ENCODE measurements at regions not wholly inside any gene's neighbourhood (a gene's known extent, or its start where the extent isn't known, plus 50 kb on each side); places are given as distances from the start of the nearest gene placed in this dataset.

DNA sequence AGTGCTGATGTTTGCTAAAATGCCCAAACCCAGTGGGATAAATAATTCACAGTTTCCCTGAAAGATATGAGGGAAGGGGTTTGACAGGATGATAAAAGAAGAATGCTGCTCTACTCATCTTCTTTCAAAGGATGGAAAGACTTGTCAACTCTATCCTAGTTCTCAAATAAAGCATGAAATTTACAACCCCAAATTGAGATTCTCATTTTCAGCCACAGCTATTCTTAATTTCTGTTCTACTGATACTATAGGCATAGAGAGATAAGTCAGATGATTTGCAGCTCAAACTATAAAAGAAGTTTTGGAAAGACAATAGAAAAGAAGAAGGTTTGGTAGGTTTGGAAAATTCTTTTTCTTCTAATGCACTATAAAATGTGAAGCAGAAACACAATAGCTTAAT lies 542.6 kb downstream of the CSNK1G3 start:
- intact Hi-C loops (cut with micrococcal nuclease; ENCODE audit: unreplicated experiment): no loop called here
- ChIA-PET CTCF (no interaction called here), POLR2A (ENCODE audit: low non-redundant PET) (no interaction called here)

DNA sequence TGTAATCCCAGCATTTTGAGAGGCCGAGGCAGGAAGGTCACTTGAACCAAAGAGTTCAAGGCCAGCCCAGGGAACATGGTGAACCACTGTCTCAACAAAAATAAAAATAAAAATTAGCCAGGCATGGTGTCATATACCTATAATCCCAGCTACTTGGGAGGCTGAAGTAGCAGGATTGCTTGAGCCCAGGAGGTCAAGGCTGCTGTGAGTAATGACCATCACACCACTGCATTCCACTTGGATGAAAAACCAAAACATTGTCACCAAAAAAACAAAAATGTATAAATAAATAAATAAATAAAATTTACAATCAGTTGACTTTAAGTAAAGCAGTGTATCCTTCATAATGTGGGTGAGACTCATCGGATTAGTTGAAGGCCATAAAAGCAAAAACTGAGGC lies 541.4 kb downstream of the CSNK1G3 start:
- no peak overlapping the region for H3K27ac ChIP-seq (ENCODE audit: low read depth, low read length, poor library complexity, severe bottlenecking)
- peaks cover 8% of the 10 kb centered on the region for H3K27me3 ChIP-seq (replicated peaks; ENCODE audit: insufficient read depth, low read depth, low read length, poor library complexity)
- no peaks in the 10 kb centered on the region for H3K36me3 ChIP-seq (ENCODE audit: insufficient read depth, low read length, poor library complexity, severe bottlenecking)
- no peaks in the 10 kb centered on the region for H3K9me3 ChIP-seq (ENCODE audit: low read depth, low read length, poor library complexity, severe bottlenecking)
- intact Hi-C loops (cut with micrococcal nuclease; ENCODE audit: unreplicated experiment): no loop called here
- H3K4me3 ChIP-seq (ENCODE audit: low read depth, low read length, poor library complexity, severe bottlenecking): no peak overlapping the region
- TF ChIP-seq, protein P1, sequence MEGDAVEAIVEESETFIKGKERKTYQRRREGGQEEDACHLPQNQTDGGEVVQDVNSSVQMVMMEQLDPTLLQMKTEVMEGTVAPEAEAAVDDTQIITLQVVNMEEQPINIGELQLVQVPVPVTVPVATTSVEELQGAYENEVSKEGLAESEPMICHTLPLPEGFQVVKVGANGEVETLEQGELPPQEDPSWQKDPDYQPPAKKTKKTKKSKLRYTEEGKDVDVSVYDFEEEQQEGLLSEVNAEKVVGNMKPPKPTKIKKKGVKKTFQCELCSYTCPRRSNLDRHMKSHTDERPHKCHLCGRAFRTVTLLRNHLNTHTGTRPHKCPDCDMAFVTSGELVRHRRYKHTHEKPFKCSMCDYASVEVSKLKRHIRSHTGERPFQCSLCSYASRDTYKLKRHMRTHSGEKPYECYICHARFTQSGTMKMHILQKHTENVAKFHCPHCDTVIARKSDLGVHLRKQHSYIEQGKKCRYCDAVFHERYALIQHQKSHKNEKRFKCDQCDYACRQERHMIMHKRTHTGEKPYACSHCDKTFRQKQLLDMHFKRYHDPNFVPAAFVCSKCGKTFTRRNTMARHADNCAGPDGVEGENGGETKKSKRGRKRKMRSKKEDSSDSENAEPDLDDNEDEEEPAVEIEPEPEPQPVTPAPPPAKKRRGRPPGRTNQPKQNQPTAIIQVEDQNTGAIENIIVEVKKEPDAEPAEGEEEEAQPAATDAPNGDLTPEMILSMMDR (conservative IDR thresholded peaks at IDR 0.05; ENCODE audit: low read depth, low read length): no peak
- TF ChIP-seq EZH2 (IDR thresholded peaks at IDR 0.05; ENCODE audit: borderline replicate concordance, low read depth, low read length, poor library complexity, severe bottlenecking): no peak
- no TSS peak for BruUV-seq (replicated peaks)
- ChIA-PET POLR2A (ENCODE audit: low non-redundant PET) (no interaction called here), CTCF (no interaction called here)
- DNase-seq (ENCODE audit: low spot score): no peak
- H3K4me1 ChIP-seq (ENCODE audit: insufficient read depth, low read length, poor library complexity, severe bottlenecking): no peaks in the 10 kb centered on the region

More for the DNA sequence above, 542.6 kb downstream of the CSNK1G3 start:
- TF ChIP-seq EZH2 (IDR thresholded peaks at IDR 0.05; ENCODE audit: borderline replicate concordance, low read depth, low read length, poor library complexity, severe bottlenecking): no peak
- TF ChIP-seq, protein P1 (conservative IDR thresholded peaks at IDR 0.05; ENCODE audit: low read depth, low read length): no peak
- BruUV-seq (replicated peaks): no TSS peak
- no peaks in the 10 kb centered on the region for H3K9me3 ChIP-seq (ENCODE audit: low read depth, low read length, poor library complexity, severe bottlenecking)
- DNase-seq (ENCODE audit: low spot score): no peak
- H3K4me3 ChIP-seq (ENCODE audit: low read depth, low read length, poor library complexity, severe bottlenecking): no peak overlapping the region
- H3K36me3 ChIP-seq (ENCODE audit: insufficient read depth, low read length, poor library complexity, severe bottlenecking): no peaks in the 10 kb centered on the region
- no peak overlapping the region for H3K27ac ChIP-seq (ENCODE audit: low read depth, low read length, poor library complexity, severe bottlenecking)
- no peaks in the 10 kb centered on the region for H3K4me1 ChIP-seq (ENCODE audit: insufficient read depth, low read length, poor library complexity, severe bottlenecking)
- H3K27me3 ChIP-seq (replicated peaks; ENCODE audit: insufficient read depth, low read depth, low read length, poor library complexity): peaks cover 8% of the 10 kb centered on the region

DNA sequence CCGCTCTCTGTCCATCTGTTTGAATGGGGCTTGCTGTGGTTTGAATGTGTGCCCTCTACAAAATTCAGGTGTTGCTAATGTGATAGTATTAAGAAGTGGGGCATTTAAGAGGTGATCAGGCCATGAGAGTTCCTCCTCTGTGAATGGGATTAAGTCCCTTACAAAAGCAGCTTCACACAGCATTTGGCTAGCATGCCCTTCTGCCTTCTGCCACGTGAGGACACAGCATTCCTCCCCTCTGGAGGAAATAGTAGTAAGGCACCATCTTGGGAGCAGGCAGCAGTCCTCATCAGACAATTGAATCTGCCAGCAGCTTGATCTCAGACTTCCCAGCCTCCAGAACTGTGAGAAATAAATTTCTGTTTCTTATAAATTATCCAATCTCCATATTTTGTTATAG lies 540.2 kb downstream of the CSNK1G3 start:
- ChIA-PET CTCF (no interaction called here), POLR2A (ENCODE audit: low non-redundant PET) (no interaction called here)
- H3K4me3 ChIP-seq (ENCODE audit: low read depth, low read length, poor library complexity, severe bottlenecking): no peak overlapping the region
- H3K36me3 ChIP-seq (ENCODE audit: insufficient read depth, low read length, poor library complexity, severe bottlenecking): no peaks in the 10 kb centered on the region
- TF ChIP-seq EZH2 (IDR thresholded peaks at IDR 0.05; ENCODE audit: borderline replicate concordance, low read depth, low read length, poor library complexity, severe bottlenecking): no peak
- TF ChIP-seq, protein P1 (conservative IDR thresholded peaks at IDR 0.05; ENCODE audit: low read depth, low read length): no peak
- intact Hi-C loops (cut with micrococcal nuclease; ENCODE audit: unreplicated experiment): no loop called here
- H3K4me1 ChIP-seq (ENCODE audit: insufficient read depth, low read length, poor library complexity, severe bottlenecking): no peaks in the 10 kb centered on the region
- H3K27ac ChIP-seq (ENCODE audit: low read depth, low read length, poor library complexity, severe bottlenecking): no peak overlapping the region
- DNase-seq (ENCODE audit: low spot score): no peak
- peaks cover 5% of the 10 kb centered on the region for H3K27me3 ChIP-seq (replicated peaks; ENCODE audit: insufficient read depth, low read depth, low read length, poor library complexity)
- no TSS peak for BruUV-seq (replicated peaks)
- H3K9me3 ChIP-seq (ENCODE audit: low read depth, low read length, poor library complexity, severe bottlenecking): no peaks in the 10 kb centered on the region
